ENCODE measurements at regions not wholly inside any gene's neighbourhood (a gene's known extent, or its start where the extent isn't known, plus 50 kb on each side); places are given as distances from the start of the nearest gene placed in this dataset.

DNA sequence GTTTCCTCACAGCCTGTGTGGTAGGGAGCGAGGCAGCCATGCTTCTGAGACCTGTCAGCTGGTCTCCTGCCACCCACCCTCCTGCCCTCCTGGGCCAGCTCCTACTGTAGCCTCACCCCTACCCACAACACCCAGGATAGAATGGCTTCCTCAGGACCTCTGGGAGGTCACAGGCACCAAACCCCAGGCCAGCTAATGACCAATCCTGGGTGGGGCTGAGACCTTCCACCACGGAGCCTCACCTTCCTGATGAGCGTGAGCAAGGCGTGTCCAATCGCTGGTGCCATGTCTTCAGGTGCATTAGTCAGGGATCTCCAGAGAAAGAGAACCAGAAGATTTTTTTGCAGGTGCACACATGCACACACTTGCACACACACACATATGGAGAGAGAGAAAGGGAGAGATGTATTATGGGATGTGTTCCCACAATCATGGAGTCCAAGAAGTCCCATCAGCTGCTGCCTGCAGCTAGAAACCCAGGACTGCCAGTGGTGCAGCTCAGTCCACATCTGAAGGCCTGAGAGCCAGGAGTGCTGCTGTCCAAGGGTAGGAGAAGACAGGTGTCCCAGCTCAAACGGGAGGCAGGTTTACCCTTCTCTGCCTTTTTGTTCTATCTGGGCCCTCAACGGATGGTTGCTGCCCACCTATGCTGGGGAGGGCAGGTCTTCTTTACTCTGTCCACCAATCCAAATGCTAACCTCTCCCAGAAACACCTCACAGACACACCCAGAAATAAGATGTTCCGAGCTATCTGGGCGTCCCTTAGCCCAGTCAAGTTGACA, 70.4 kb upstream of the HDAC4 start:
- peaks cover 22% of the 10 kb centered on the region for H3K9me3 Mint-ChIP-seq
- Histone ChIP-seq H2AFZ (no peak overlapping the region), H3K27ac (ENCODE audit: low read depth) (no peak overlapping the region), H3K4me1 (ENCODE audit: insufficient read depth) (no peaks in the 10 kb centered on the region), H3K36me3 (ENCODE audit: insufficient read depth) (no peaks in the 10 kb centered on the region), H3K79me2 (replicated peaks; ENCODE audit: insufficient read depth) (no peaks in the 10 kb centered on the region), H3K4me3 (no peak overlapping the region), H3F3A (replicated peaks; ENCODE audit: low read depth) (no peaks in the 10 kb centered on the region), H3K4me2 (no peak overlapping the region), H3K9me2 (ENCODE audit: insufficient read depth) (no peaks in the 10 kb centered on the region), H4K20me1 (replicated peaks; ENCODE audit: insufficient read depth) (no peaks in the 10 kb centered on the region), H3K27me3 (ENCODE audit: insufficient read depth) (no peaks in the 10 kb centered on the region)
- H3K4me3 Mint-ChIP-seq, result no peak overlapping the region
- no peak for DNase-seq (ENCODE audit: low spot score)
- peaks cover 1% of the 10 kb centered on the region for H3K27me3 Mint-ChIP-seq (ENCODE audit: insufficient read depth, low read depth, poor library complexity)
- TF ChIP-seq POLR2AphosphoS5 (IDR thresholded peaks at IDR 0.05; ENCODE audit: low read depth) (no peak), EZH2 (IDR thresholded peaks at IDR 0.05; ENCODE audit: low read depth, unreplicated experiment) (no peak), ETS1 (IDR thresholded peaks at IDR 0.05) (no peak), CTCF (conservative IDR thresholded peaks at IDR 0.05; ENCODE audit: low read depth in 2 of 2) (no peak), ZNF114 (CRISPR knock-in tag; IDR thresholded peaks at IDR 0.05) (no peak), ZNF462 (CRISPR knock-in tag; IDR thresholded peaks at IDR 0.05) (no peak), NANOG (IDR thresholded peaks at IDR 0.05; ENCODE audit: borderline replicate concordance) (no peak), REST (IDR thresholded peaks at IDR 0.05; ENCODE audit: unreplicated experiment) (no peak), STAT1 (IDR thresholded peaks at IDR 0.05; ENCODE audit: unreplicated experiment) (no peak)
- no peak for ATAC-seq
- no peak overlapping the region for H3K27ac Mint-ChIP-seq
- H3K36me3 Mint-ChIP-seq (ENCODE audit: low read depth), result peaks cover 3% of the 10 kb centered on the region
- H3K4me1 Mint-ChIP-seq, result no peaks in the 10 kb centered on the region
